GM23248 (cell line): ENCODE measurements at regions not wholly inside any gene's neighbourhood (a gene's known extent, or its start where the extent isn't known, plus 50 kb on each side); places are given as distances from the start of the nearest gene placed in this dataset.

ENCODE experiments used
- DNase-seq: peaks from one replicate; pipeline ENCODE4 v3.0.0-alpha.2; 2015
- H2AFZ ChIP-seq: fragments of 200-600 bp; sonication (generic); 2 replicates; pipeline ENCODE4 v1.6.1; 2016; ENCODE audit warnings: antibody characterized with exemption
- H3F3A ChIP-seq: fragments of 200-600 bp; sonication (generic); 2 replicates; pipeline ENCODE4 v1.6.1; 2016; ENCODE audit warnings: mild to moderate bottlenecking, antibody characterized with exemption, mixed run types; ENCODE audit not compliant: insufficient read depth
- H3K27ac ChIP-seq: fragments of 200-600 bp; sonication (generic); 2 replicates; pipeline ENCODE4 v1.5.1; 2016; ENCODE audit warnings: mild to moderate bottlenecking
- H3K27me3 ChIP-seq: fragments of 200-600 bp; sonication (generic); replicated peaks from 2 replicates; pipeline ENCODE4 v1.6.1; 2016; ENCODE audit warnings: mild to moderate bottlenecking; ENCODE audit not compliant: insufficient read depth
- H3K36me3 ChIP-seq: fragments of 200-600 bp; sonication (generic); 2 replicates; pipeline ENCODE4 v1.6.1; 2016; ENCODE audit warnings: low read depth, mild to moderate bottlenecking
- H3K4me1 ChIP-seq: fragments of 200-600 bp; sonication (generic); 2 replicates; pipeline ENCODE4 v1.6.1; 2016; ENCODE audit warnings: mild to moderate bottlenecking; ENCODE audit not compliant: insufficient read depth
- H3K4me2 ChIP-seq: fragments of 200-600 bp; sonication (generic); one replicate; pipeline ENCODE4 v1.6.1; 2016; ENCODE audit warnings: mild to moderate bottlenecking; ENCODE audit not compliant: unreplicated experiment
- H3K4me3 ChIP-seq: fragments of 200-600 bp; sonication (generic); 2 replicates; pipeline ENCODE4 v1.5.1; 2016; ENCODE audit warnings: mild to moderate bottlenecking
- H3K79me2 ChIP-seq: fragments of 200-600 bp; sonication (generic); 2 replicates; pipeline ENCODE4 v1.6.1; 2016; ENCODE audit warnings: mild to moderate bottlenecking; ENCODE audit not compliant: insufficient read depth
- H3K9ac ChIP-seq: fragments of 200-600 bp; sonication (generic); 2 replicates; pipeline ENCODE4 v1.6.1; 2016; ENCODE audit warnings: mild to moderate bottlenecking
- H3K9me2 ChIP-seq: fragments of 200-600 bp; sonication (generic); 2 replicates; pipeline ENCODE4 v1.6.1; 2016; ENCODE audit warnings: mixed run types, mild to moderate bottlenecking, moderate library complexity; ENCODE audit not compliant: insufficient read depth
- H3K9me3 ChIP-seq: fragments of 200-600 bp; sonication (generic); one replicate; pipeline ENCODE4 v1.6.1; 2017; ENCODE audit warnings: low read depth
- H4K20me1 ChIP-seq: fragments of 200-600 bp; sonication (generic); 2 replicates; pipeline ENCODE4 v1.6.0; 2016; ENCODE audit not compliant: insufficient read depth
- EZH2 ChIP-seq: fragments of 200-600 bp; sonication (generic); IDR thresholded peaks from 2 replicates; pipeline ENCODE4 v1.6.1; 2018; ENCODE audit warnings: antibody characterized with exemption, mild to moderate bottlenecking; ENCODE audit not compliant: insufficient read depth, poor library complexity, severe bottlenecking
- EZH2phosphoT487 ChIP-seq: fragments of 200-600 bp; sonication (generic); IDR thresholded peaks from 2 replicates; pipeline ENCODE4 v1.6.1; 2018; ENCODE audit warnings: antibody characterized with exemption, moderate library complexity, mild to moderate bottlenecking, low read depth; ENCODE audit not compliant: insufficient read depth
- whole genome bisulfite sequencing, 2 experiments: methylation state at CpG; one replicate each; pipeline ENCODE4 v1.1.6; 2015 to 2017; ENCODE audit warnings: low lambda C conversion rate in 2 of 2, low coverage in 1 of 2; ENCODE audit errors: missing lambda C conversion rate in 2 of 2; 5-methylcytosine and 5-hydroxymethylcytosine counted together
- in situ Hi-C: fragments of 300-500 bp; cut with MboI; formaldehyde crosslinking; loops from 2 replicates; pipeline ENCODE4 v1.15.0; 2020

DNA sequence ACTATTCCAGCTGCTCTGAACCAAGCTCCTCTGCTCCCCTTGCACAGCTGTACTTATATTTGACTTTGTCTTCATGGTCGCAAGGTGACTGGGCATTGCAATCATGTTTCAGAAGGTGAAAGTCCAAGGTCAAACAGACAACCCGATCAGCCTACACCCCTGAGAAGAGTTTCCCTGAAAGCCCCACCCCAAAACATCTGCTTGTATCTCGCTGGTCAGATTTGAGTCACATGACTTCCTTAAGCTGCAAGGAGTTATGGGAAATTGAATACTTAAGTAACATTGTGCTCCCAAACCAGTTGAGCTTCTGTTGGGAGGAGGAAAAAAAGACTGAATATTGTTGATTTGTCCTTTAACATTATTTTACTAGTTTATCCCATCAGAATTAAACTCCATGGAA is 83.4 kb upstream of the FZD10 start:
- Histone ChIP-seq H3K4me2 (no peak overlapping the region), H3K9me2 (no peaks in the 10 kb centered on the region), H2AFZ (no peak overlapping the region), H3K4me3 (no peak overlapping the region), H3K27ac (no peak overlapping the region), H3K9ac (no peak overlapping the region), H3K79me2 (no peaks in the 10 kb centered on the region), H3K9me3 (no peaks in the 10 kb centered on the region), H3K27me3 (no peaks in the 10 kb centered on the region), H3K36me3 (no peaks in the 10 kb centered on the region), H3F3A (no peaks in the 10 kb centered on the region), H3K4me1 (no peaks in the 10 kb centered on the region), H4K20me1 (no peaks in the 10 kb centered on the region)
- no peak for TF ChIP-seq EZH2phosphoT487
- no peak for DNase-seq
- in situ Hi-C loops: no loop called here
- 45 to 46% methylated on average over 3 of the region's 3 CpGs for WGBS, 2 experiments

DNA sequence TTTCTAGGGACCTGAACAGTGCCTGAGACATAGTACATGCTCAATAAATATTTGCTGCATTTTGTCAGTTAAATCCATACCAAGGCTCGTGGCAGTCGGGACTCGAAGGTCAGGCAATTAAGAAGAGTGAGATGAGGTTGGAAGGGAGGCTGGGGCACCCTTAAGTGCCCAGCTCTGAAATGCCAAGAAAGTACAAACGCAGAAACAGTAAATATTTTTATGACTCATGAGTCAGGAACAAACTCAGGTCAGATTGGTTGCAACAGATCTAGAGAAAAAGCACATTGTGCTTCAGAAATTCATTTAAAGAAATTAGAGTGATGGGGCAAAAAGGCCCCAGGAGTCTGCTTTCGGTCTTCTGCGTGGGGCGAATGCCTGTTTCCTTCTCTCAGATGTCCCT is 83.0 kb upstream of the FZD10 start:
- no peaks in the 10 kb centered on the region for H3K4me1 ChIP-seq
- H3K9me2 ChIP-seq: no peaks in the 10 kb centered on the region
- no peaks in the 10 kb centered on the region for H3K27me3 ChIP-seq
- no peak overlapping the region for H2AFZ ChIP-seq
- H3F3A ChIP-seq: no peaks in the 10 kb centered on the region
- H3K4me3 ChIP-seq: no peak overlapping the region
- in situ Hi-C loops: no loop called here
- H3K79me2 ChIP-seq: no peaks in the 10 kb centered on the region
- no peak overlapping the region for H3K27ac ChIP-seq
- H3K9me3 ChIP-seq: no peaks in the 10 kb centered on the region
- no peak for TF ChIP-seq EZH2phosphoT487
- no peak for TF ChIP-seq EZH2
- H3K4me2 ChIP-seq: no peak overlapping the region
- H4K20me1 ChIP-seq: no peaks in the 10 kb centered on the region
- no peaks in the 10 kb centered on the region for H3K36me3 ChIP-seq
- DNase-seq: no peak
- no peak overlapping the region for H3K9ac ChIP-seq
- 16% methylated on average over 7 of the region's 7 CpGs for WGBS, 2 experiments

DNA sequence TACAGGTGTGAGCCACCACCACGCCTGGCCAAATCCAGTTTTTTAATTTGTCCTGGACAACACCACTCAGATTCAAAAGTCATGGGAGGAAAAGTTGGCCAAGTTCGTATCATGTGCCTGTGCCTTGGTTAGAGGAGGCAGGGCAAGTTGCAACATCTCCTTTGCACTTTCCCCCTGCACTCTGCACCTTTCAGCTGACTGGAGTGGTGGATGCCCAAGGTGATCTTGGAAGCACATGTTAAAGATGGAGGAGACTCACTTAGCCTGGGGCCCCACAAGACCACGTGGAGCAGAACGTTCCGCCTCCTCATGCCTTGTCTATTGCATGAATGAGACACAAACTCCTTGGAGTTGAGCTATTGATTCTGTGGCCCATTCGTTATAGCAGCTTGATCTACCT is 82.1 kb upstream of the FZD10 start:
- Histone ChIP-seq H3F3A (no peaks in the 10 kb centered on the region), H4K20me1 (no peaks in the 10 kb centered on the region), H3K79me2 (no peaks in the 10 kb centered on the region), H3K27ac (no peak overlapping the region), H3K27me3 (no peaks in the 10 kb centered on the region), H3K4me2 (no peak overlapping the region), H3K4me3 (no peak overlapping the region), H3K9me3 (no peaks in the 10 kb centered on the region), H2AFZ (no peak overlapping the region), H3K9me2 (no peaks in the 10 kb centered on the region), H3K4me1 (no peaks in the 10 kb centered on the region), H3K36me3 (no peaks in the 10 kb centered on the region), H3K9ac (no peak overlapping the region)
- in situ Hi-C loops: no loop called here
- WGBS, 2 experiments: 47 to 64% methylated on average over 6 of the region's 6 CpGs
- TF ChIP-seq EZH2: no peak
- TF ChIP-seq EZH2phosphoT487: no peak
- DNase-seq: no peak

DNA sequence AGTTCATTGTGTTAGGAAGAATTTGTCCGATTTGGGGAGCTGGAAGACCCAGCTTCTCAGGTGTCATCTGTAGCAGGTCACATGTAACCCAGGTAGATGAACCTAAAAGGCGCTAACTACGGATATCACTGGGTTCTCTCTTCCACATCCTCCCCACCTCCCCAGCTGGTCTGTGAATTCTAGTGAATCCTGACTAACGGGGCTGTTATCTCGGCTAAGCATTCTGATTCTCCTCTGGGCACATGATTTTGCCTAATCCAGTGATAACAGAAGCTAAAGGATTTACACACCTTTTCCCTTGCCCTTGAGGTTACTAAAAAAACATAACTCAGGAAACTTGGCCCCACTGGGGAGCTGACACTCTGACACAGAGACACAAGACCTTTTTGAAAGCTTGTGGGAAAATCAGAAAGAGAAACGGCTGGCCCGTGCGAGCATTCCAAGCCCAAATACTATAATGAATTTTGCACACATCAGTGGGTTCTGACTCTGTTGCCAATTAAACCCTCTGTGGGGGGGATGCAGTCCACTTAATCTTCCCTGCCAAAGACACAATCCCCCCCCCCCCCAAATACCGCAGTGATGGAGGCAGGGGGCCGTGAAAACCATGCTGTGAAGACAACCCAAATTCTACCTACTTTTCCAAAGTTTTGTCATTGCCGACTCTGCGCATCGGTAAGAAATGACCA is 81.0 kb upstream of the FZD10 start:
- no peaks in the 10 kb centered on the region for H3K9me3 ChIP-seq
- no peak for DNase-seq
- H3F3A ChIP-seq: no peaks in the 10 kb centered on the region
- no peaks in the 10 kb centered on the region for H3K9me2 ChIP-seq
- TF ChIP-seq EZH2phosphoT487: no peak
- TF ChIP-seq EZH2: no peak
- no peak overlapping the region for H3K9ac ChIP-seq
- H3K36me3 ChIP-seq: no peaks in the 10 kb centered on the region
- no peak overlapping the region for H3K4me2 ChIP-seq
- no peaks in the 10 kb centered on the region for H3K27me3 ChIP-seq
- H3K4me1 ChIP-seq: no peaks in the 10 kb centered on the region
- no peaks in the 10 kb centered on the region for H3K79me2 ChIP-seq
- H3K4me3 ChIP-seq: no peak overlapping the region
- no peaks in the 10 kb centered on the region for H4K20me1 ChIP-seq
- no peak overlapping the region for H3K27ac ChIP-seq
- in situ Hi-C loops: no loop called here
- H2AFZ ChIP-seq: no peak overlapping the region
- 55 to 59% methylated on average over 13 of the region's 13 CpGs for WGBS, 2 experiments

DNA sequence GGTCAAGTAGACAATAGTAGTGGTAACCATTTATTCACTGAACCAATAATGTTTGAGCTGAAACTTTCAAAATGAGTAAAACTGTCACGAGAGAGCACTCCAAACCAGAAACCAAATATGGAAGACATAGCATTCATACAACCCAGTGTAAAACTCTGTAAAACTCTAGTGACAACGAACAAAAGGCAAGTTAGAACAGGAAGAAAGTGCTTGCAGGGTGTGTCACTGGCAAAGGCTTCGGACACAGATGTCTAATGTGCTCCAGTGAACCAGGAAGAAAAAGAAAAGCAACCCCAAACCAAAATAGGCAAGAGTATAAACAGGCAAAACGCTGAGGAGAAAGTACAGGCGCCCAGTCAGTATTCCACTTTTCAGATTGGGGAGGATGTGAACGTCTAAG is 79.3 kb upstream of the FZD10 start:
- no peaks in the 10 kb centered on the region for H3K36me3 ChIP-seq
- H2AFZ ChIP-seq: no peak overlapping the region
- H3K79me2 ChIP-seq: no peaks in the 10 kb centered on the region
- no peak for DNase-seq
- no peaks in the 10 kb centered on the region for H3K9me3 ChIP-seq
- H3K27ac ChIP-seq: no peak overlapping the region
- in situ Hi-C loops: no loop called here
- H4K20me1 ChIP-seq: no peaks in the 10 kb centered on the region
- H3K4me2 ChIP-seq: no peak overlapping the region
- 35 to 40% methylated on average over 6 of the region's 6 CpGs for WGBS, 2 experiments
- no peak overlapping the region for H3K4me3 ChIP-seq
- H3K27me3 ChIP-seq: no peaks in the 10 kb centered on the region
- TF ChIP-seq EZH2 (no peak), EZH2phosphoT487 (no peak)
- H3F3A ChIP-seq: no peaks in the 10 kb centered on the region
- no peaks in the 10 kb centered on the region for H3K9me2 ChIP-seq
- no peaks in the 10 kb centered on the region for H3K4me1 ChIP-seq
- H3K9ac ChIP-seq: no peak overlapping the region
